PFSK-1 (cell line): ENCODE measurements at regions not wholly inside any gene's neighbourhood (a gene's known extent, or its start where the extent isn't known, plus 50 kb on each side); places are given as distances from the start of the nearest gene placed in this dataset.

Source experiments
- FOXP2 ChIP-seq: optimal IDR thresholded peaks from 2 replicates; pipeline ENCODE3; 2011; ENCODE audit warnings: borderline replicate concordance, control low read depth, inconsistent platforms; ENCODE audit not compliant: insufficient read depth; ENCODE audit errors: extremely low read length, extremely low read depth
- POLR2AphosphoS5 ChIP-seq: IDR thresholded peaks from 2 replicates; pipeline ENCODE4 v1.6.1; 2012; ENCODE audit warnings: low read depth, mild to moderate bottlenecking, control low read depth, low read length, moderate library complexity
- REST ChIP-seq, 2 experiments: IDR thresholded peaks; 2 replicates each; pipeline versions ENCODE4 v1.6.1 to v1.8.0; 2011 to 2012; ENCODE audit warnings: low read depth in 2 of 2, low read length in 2 of 2, control low read depth in 1 of 2, inconsistent platforms in 1 of 2, mild to moderate bottlenecking in 1 of 2, moderate library complexity in 1 of 2; ENCODE audit not compliant: insufficient read depth in 1 of 2
- SIN3A ChIP-seq: IDR thresholded peaks from 2 replicates; pipeline ENCODE4 v1.6.1; 2012; ENCODE audit warnings: mild to moderate bottlenecking, low read length, moderate library complexity, borderline replicate concordance; ENCODE audit not compliant: insufficient read depth
- TAF1 ChIP-seq: IDR thresholded peaks from 2 replicates; pipeline ENCODE4 v1.6.1; 2012; ENCODE audit warnings: low read length, control low read depth, borderline replicate concordance; ENCODE audit not compliant: insufficient read depth

GRCh38 chr13:34153428-34154180 is 335.7 kb downstream of the RFC3 start:
- TF ChIP-seq REST (IDR thresholded peaks at IDR 0.05; ENCODE audit: insufficient read depth in 1 of 2, low read depth in 2 of 2, low read length in 2 of 2) (no peak), TAF1 (no peak), SIN3A (no peak), POLR2AphosphoS5 (no peak), FOXP2 (no peak)

GRCh38 chr13:34155931-34156607 is 338.1 kb downstream of the RFC3 start:
- TF ChIP-seq REST (IDR thresholded peaks at IDR 0.05; ENCODE audit: insufficient read depth in 1 of 2, low read depth in 2 of 2, low read length in 2 of 2) (no peak), SIN3A (no peak), FOXP2 (no peak), POLR2AphosphoS5 (no peak), TAF1 (no peak)

GRCh38 chr13:34156841-34157365 is 339.0 kb downstream of the RFC3 start:
- TF ChIP-seq FOXP2 (peak; percentile 57), SIN3A (no peak), POLR2AphosphoS5 (no peak)

- TF ChIP-seq POLR2AphosphoS5 (no peak), SIN3A (no peak), TAF1 (no peak), REST (IDR thresholded peaks at IDR 0.05; ENCODE audit: insufficient read depth in 1 of 2, low read depth in 2 of 2, low read length in 2 of 2) (no peak)
Measured at GRCh38 chr13:34159946-34160345, 342.0 kb downstream of the RFC3 start.

- TF ChIP-seq SIN3A (no peak), POLR2AphosphoS5 (no peak), TAF1 (no peak), REST (IDR thresholded peaks at IDR 0.05; ENCODE audit: insufficient read depth in 1 of 2, low read depth in 2 of 2, low read length in 2 of 2) (no peak)
Measured at GRCh38 chr13:34161931-34162543, 344.1 kb downstream of the RFC3 start.
